Esophagus muscularis mucosa (tissue), 4 donors: ENCODE measurements at regions not wholly inside any gene's neighbourhood (a gene's known extent, or its start where the extent isn't known, plus 50 kb on each side); places are given as distances from the start of the nearest gene placed in this dataset.

Source experiments
- EP300 ChIP-seq: sonication (generic); formaldehyde crosslinking; IDR thresholded peaks from one replicate; pipeline ENCODE4 v1.6.1; 2017; ENCODE audit warnings: antibody characterized with exemption
- POLR2AphosphoS5 ChIP-seq, 2 donors: sonication (generic); formaldehyde crosslinking; IDR thresholded peaks; one replicate each; pipeline ENCODE4 v1.6.1; 2017; ENCODE audit warnings: antibody characterized with exemption in 2 of 2
- TF ChIP-seq, protein P1 (sequence below), 3 experiments: fragments of 200-600 bp in 2 of 3; fragments of 450-650 bp in 1 of 3; sonication (generic) in 2 of 3; IDR thresholded peaks; one replicate each; pipeline ENCODE4 v1.5.1; 2017 to 2019; ENCODE audit warnings: antibody characterized with exemption in 3 of 3, mild to moderate bottlenecking in 2 of 3, moderate library complexity in 1 of 3

DNA sequence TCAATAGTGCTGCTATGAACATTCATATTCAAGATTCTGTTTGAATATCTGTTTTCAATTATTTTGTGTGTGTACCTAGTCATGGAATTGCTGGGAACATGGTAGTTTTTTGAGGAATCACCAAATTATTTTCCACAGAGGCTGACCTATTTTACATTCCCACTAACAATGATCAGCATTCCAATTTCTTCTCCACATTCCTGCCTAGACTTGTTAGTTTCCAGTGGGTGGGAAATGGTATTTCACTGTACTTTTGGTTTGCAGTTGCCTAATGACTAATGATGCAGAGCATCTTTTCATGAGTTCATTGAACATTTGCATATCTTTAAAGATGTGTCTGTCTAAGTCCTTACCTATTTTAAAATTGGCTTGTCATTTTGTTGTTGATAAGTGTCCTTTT, 1182.6 kb upstream of the B3GALT2 start:
- TF ChIP-seq, protein P1, sequence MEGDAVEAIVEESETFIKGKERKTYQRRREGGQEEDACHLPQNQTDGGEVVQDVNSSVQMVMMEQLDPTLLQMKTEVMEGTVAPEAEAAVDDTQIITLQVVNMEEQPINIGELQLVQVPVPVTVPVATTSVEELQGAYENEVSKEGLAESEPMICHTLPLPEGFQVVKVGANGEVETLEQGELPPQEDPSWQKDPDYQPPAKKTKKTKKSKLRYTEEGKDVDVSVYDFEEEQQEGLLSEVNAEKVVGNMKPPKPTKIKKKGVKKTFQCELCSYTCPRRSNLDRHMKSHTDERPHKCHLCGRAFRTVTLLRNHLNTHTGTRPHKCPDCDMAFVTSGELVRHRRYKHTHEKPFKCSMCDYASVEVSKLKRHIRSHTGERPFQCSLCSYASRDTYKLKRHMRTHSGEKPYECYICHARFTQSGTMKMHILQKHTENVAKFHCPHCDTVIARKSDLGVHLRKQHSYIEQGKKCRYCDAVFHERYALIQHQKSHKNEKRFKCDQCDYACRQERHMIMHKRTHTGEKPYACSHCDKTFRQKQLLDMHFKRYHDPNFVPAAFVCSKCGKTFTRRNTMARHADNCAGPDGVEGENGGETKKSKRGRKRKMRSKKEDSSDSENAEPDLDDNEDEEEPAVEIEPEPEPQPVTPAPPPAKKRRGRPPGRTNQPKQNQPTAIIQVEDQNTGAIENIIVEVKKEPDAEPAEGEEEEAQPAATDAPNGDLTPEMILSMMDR (IDR thresholded peaks at IDR 0.05), result no peak
- TF ChIP-seq EP300 (no peak), POLR2AphosphoS5 (IDR thresholded peaks at IDR 0.05) (no peak)
